NCI-H2171 treated with DMSO at 0.1 percent for 48 hours (cell line): ENCODE measurements at regions not wholly inside any gene's neighbourhood (a gene's known extent, or its start where the extent isn't known, plus 50 kb on each side); places are given as distances from the start of the nearest gene placed in this dataset.
A peak's percentile ranks its signal among the peaks of the same experiment; 100 is the strongest.

Experiments used
- DNase-seq: peaks from one replicate; lab custom pipeline; 2025; lab: John Stamatoyannopoulos, UW

GRCh38 chr22:48954781-48955311 lies 872.8 kb downstream of the BRD1 start:
- DNase-seq = peak; percentile 64

DNA sequence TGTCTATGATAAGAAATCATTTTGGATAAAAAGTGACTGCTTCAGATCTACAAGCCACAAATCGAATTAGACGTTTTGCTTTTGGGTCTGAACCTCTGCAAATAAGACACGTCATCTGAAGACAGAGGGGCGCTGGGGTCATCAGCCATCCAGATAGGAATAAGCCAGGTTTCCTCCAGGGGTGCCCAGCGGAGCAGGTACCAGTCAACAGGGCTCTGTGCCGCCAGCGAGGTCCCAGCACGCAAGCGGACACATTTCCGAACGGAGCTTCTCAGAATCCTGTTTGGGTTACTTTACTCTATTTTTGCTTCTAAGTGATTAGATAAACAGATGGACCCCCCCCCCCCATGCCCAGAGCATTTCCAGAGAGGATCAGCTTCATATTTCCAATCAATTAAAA lies 873.8 kb downstream of the BRD1 start:
- DNase-seq = peak; percentile 17

GRCh38 chr22:48953103-48953720 lies 874.5 kb downstream of the BRD1 start:
- no peak for DNase-seq

DNA sequence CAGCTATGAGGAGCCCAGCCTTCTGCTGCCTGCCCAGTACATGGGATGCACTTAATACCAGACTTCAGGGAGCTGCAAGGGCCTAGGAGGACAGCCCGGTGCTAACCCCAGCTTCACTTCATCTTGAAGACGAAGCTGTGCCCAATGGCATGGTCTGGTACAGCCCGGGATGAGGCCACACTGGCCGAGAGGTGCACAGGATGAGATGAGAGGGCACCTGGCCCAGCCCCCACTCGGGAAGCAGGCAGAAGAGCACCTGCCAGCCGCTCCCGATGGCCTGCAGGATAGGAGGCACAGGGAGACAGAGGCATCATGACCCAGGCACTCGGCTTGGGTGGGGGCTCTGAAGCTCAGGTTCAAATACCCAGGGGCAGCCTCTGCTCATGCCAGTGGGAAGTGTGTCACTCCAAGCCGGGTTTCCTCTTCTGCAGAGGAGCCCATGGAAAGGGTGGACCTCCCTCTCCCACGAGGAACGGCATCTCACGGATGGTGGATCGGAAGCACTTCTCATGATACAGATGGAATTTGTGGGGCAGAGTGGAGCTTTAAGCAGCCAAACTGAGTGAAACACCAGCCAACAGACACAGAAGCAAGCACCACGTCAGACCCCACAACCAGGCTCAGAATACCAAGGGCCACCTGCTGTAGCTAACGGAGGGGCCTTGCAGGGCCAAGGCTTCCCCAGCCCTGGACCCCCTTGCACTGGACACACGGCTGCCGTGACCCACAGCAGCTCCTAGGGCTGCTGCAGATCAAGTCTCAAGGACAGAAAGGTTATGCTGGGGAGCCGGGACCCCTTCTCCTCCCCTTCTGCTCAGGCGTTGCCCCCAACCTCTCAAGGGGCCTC lies 875.2 kb downstream of the BRD1 start:
- DNase-seq = no peak

GRCh38 chr22:48951836-48952235 lies 875.8 kb downstream of the BRD1 start:
- DNase-seq = no peak

DNA sequence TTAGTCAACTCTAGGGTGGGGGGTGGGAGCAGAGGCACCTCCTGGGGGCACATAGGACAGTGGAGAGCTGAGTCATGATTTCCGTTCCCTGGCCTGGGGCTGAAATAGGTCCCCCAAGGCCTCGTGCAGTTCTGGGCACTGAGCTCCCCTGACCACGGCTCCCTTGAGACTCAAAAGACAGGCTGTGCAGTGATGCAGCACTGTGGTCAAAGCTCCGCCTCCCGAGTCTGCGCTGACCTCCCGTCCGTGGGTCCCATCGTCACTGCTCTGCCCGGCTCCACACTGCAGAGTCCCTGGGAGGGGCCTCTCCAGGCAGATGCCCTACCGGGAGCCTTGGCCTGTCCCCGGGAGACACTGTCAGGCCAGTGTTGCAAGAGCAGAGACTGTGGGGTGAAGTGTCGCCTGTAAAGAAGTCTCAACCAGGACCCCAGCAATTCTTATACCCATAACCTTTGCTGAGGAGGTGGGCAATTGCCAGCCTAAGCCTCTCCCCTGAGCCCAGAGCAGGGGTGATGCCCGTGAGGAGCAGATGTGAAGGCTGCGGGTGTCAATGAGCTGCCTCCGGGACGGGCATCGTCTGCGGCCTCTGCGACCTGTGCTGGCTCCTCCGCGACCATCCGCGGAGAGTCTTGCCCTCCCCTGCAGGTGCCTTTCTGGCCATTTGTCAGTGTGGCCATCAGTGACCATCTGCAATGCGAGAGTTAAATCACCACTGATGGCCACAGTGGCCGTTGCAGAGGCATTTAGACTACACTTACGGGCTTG lies 877.3 kb downstream of the BRD1 start:
- DNase-seq = no peak

- no peak for DNase-seq
Measured at GRCh38 chr22:48949375-48950149, 878.1 kb downstream of the BRD1 start.

GRCh38 chr22:48948575-48949170 lies 879.0 kb downstream of the BRD1 start:
- DNase-seq = no peak

- DNase-seq = no peak
Measured at GRCh38 chr22:48947636-48948035, 880.0 kb downstream of the BRD1 start.

- DNase-seq = no peak
Measured at GRCh38 chr22:48945621-48946458, 881.8 kb downstream of the BRD1 start.

- no peak for DNase-seq
Measured at GRCh38 chr22:48944751-48945620, 882.7 kb downstream of the BRD1 start.

- no peak for DNase-seq
Measured at GRCh38 chr22:48944433-48944750, 883.3 kb downstream of the BRD1 start.

- DNase-seq = no peak
Measured at GRCh38 chr22:48943567-48944432, 883.9 kb downstream of the BRD1 start.

DNA sequence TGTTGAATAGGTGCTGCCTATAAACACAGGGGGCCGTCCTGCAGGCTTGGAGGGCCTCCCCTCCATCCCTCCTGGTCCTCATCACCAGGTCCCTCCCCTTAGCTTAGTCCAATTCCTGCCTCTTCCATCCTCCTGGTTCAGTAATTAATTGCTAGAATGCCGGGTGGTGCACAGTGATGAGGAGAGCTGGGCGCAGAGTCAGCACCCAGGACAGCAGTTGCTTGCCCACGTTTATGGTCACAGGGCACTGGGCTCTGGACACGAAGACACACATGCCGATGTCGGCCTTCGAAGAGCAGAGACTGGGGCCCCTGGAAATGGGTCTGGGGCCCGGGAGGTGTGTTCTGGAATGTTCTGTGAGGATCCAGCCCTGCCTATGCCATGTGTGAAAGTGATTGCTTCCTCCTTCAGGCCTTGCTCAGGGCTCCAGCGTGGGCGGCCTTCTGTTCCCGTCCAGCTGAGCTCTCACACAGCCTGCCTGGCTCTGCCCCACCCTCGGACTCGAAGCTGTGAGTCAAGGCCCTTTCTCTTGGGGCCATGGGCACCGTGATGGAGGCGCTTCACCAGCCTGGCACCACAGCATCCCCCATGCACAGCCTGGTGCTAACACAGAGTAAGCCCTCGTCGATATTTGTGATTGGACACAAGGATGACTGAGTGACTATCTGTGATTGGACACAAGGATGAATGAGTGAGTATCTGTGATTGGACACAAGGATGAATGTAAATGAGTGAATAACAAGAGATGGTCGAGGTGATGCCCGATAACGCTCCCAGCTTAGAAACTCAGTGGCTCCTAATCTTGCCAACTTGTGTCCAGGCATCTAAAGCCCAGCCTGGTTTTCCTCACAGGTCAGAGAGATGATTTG lies 884.7 kb downstream of the BRD1 start:
- no peak for DNase-seq

GRCh38 chr22:48941903-48942575 lies 885.6 kb downstream of the BRD1 start:
- DNase-seq = peak; percentile 40

DNA sequence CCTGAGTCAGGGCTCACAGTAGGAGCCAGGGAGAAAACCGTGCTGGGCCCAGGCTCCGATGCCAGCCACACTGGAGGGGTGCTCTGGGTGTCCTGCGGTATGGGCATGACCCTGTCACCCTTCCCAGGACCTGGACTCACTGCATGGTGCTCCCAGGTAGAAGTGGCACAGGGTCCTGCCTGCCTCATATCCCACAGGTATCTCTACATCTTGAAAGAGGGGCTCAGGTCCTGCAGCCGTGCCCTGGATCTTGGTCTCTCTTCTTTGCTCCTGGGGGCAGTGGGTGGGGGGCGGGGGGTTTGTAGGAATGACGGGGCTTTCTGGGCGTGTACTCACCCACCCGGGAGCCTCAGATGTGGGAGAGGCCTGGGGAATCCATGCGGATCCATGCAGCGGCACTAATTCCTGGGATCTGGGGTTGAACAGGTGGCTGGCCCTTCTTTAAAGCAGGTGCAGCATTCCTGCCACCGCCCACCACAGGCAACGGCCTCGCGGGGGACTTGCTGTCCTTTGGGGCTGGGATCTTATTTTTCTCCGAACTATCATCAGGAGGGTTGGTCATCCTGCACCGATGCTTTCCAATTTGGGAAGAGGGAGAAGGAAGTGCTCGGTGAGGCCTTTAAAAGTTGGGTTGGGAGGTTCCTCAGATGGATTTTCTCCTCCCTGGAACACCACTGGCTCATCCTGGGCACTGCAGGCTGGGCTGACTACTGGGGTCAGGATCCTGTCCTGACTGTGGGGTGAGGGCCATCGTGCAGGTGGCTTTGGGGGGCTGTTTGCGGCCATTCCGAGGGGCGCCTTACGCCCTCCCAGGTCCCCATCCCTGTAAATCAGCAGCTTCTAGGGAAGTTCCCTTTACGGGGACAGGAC lies 886.4 kb downstream of the BRD1 start:
- DNase-seq = peak; percentile 29
